ENCODE measurements at regions not wholly inside any gene's neighbourhood (a gene's known extent, or its start where the extent isn't known, plus 50 kb on each side); places are given as distances from the start of the nearest gene placed in this dataset.
A peak's percentile ranks its signal among the peaks of the same experiment; 100 is the strongest.
"Not testable (repeated sequence)": the region's sequence is repeated elsewhere in the genome, so short reads cannot be mapped to it uniquely, and the experiment has no call there.

DNA sequence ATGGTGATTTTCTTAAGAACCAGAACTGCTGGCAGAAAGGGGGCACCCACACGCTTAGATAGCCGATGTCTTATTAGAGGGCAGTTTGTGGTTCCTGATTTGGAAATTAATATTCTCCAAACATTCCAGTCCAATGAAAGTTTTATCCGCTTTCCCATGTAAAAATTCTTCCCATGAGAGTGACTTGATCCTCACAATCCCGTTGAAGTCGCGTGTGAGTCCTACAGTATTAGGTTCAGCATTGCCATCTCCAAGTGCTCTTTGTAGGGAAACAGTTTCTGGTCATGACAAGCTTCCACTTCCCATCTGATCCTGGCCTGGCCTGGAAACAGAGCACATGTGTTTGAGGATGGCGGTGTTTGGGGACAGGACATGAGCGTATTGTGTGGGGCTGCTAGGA is 176.9 kb downstream of the ADRA2C start:
- intact Hi-C loops (cut with DNase I); DNase-seq (ENCODE audit: low spot score): not testable (repeated sequence)

DNA sequence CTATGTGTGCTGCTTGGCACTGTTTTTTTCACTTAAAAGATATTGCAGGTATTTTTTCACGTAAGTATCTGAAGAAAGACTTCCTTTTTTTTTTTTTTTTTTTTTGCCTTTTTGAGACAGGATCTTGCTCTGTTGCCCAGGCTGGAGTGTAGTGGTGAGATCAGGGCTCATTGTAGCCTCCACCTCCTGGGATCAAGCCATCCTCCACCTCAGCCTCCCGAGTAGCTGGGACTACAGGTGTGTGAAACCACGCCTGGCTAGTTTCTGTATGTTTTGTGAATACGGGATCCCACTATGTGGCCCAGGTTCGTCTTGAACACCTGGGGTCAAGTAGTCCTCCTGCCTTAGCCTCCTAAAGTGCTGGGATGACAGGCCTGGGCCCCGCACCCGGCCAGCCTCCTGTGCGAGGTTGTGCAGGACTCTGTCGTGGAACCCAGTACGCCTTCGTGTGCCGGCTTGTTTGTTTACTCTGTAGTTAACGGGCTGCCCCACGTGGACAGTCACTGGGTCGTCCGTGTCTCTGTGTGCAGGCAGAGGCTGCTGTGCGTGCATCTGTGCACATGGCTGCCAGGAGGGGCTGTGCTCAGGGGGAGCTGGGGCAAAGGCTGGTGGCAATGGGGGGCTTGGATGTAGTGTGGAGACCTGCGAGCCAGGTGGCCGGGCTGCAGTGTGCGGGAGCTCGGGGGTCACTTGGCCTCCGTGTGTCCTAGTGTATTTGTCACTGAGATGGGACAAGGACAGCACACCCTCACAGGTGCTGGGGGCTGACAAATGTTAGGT is 179.5 kb downstream of the ADRA2C start:
- no peak for DNase-seq (ENCODE audit: low spot score)
- intact Hi-C loops (cut with DNase I), result no loop called here

DNA sequence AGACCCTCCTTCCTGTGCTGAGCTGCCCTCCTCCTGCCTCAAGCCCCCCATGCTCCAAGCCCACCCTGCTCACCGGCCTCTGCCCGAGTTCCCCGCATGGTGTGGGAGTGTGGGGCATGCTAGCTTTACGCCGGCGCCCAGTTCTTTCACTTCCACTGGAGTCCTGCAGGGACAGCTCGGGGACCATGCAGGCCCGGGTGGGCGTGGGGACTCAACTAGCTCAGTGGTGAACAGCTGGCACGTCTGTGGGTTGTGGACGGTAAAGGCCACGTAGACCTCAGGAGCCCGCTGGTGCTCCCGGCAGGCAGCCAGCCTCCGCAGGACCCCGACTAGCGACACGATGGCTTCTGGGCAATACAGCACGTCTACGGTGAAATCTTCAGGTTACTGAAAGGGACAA is 180.4 kb downstream of the ADRA2C start:
- intact Hi-C loops (cut with DNase I); DNase-seq (ENCODE audit: low spot score): not testable (repeated sequence)

DNA sequence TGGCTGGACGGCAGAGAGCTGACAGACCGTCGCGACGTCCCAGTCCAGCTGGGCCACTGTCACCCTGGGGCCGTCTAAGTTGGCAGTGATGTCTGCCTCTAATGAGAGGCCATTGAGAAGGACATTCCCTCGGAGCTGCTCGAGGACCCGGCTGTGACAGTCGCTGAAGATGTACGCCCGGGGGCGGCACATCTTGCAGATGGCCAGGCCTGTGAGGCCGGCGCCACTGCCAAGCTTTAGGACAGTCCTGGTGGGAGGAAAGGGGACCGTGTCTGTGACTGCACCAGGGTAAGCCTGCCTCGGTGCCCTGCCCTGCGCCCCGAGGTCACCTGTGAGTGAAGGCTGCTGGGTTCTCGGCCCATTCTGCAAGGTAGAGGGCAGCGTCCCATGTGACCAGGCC is 181.6 kb downstream of the ADRA2C start:
- DNase-seq (ENCODE audit: low spot score); intact Hi-C loops (cut with DNase I): not testable (repeated sequence)

DNA sequence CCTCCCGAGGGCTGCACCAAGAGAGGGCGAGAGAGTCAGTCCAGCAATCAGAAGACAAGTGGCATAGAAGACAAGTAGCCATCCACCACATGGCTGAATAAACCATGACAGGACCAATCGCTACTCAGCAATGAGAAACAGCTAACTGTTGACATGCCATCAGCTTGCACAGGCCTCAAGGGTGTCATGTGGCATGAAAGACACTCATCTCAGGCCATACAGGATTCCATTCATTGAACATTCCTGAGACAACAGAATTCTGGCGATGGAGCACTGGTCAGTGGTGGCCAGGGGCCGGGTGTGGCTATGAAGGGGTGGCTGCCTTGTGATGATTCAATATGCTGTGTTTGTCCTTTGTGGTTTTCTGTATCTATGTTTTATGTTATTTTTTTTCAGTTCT is 182.0 kb downstream of the ADRA2C start:
- DNase-seq (ENCODE audit: low spot score); intact Hi-C loops (cut with DNase I): not testable (repeated sequence)

DNA sequence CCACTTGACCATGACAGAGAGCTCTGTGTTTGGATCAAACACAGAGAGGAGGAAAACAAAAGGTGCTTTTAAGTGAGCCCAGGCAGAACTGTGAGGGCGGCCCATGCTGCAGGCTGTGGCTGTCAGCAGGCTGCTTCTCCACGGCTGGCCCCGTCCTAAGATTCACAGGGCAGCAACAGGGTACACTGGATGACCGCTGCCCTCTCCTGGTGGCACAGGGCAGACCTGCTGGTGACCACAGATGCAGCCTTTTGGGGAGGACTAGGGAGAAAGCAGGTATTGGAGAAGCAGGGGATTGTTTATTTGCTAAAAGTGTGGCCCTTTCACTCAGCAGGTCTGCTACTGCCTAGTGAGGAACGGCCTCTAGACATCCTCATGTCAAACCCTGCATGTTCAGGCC is 183.7 kb downstream of the ADRA2C start:
- not testable (repeated sequence) for DNase-seq (ENCODE audit: low spot score)
- intact Hi-C loops (cut with DNase I), result loop anchor here (10.0 kb wide), 1 partner anchor 875 kb away; the partner anchor contains the start of genes HTT and HTT-AS

DNA sequence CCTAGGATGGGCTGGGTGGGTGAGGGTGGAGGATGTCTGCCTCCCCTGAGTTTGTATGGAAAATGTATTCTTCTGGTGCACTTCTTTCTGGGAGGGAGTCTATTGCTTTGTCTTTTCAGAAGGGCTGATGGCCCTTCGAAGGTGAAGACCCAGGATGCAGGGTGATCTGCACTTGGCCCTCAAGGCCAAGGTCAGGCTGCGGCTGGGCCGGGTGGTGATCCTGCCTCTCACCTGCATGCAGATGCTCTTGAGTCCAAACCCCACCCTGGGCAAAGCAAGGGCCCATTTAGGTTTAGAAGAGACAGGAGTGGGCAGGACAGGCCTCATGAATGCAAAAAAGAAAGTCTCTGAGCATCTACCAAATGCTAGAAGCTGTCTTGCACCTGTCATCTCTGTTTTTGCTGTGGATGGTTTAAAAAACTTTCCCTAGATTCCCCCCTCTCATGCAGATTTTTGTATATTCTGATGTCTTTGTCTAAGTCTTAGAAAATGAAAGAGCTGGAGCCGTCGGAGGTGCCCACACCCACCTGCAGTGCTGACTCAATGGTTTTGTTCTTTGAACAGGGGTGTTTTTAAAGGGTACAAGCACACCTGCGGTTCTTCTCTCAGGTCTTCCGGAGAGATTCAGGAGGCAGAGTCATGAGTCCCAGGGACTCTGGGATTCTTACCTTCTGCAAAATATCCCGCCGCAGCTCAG is 186.4 kb downstream of the ADRA2C start:
- DNase-seq (ENCODE audit: low spot score), result not testable (repeated sequence)
- intact Hi-C loops (cut with DNase I), result loop anchor here (10.0 kb wide), 1 partner anchor 878 kb away; the partner anchor contains the start of genes HTT and HTT-AS

DNA sequence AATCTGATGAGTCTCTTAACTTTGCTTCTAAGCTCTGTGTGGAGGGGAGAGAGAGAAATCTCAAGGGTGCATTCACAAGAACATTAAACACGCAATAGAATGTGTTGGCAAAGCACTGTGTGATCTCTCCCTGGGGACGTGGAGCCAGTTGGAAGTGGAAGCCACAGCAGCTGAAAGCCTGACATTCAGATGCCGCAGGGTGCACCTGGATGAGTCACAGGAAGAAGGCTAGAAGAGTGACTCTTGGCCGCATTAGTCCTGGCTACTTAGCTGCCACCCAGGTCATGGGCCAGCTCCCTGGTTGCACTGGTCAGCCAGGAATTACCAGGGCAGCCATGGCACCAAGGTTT is 186.9 kb downstream of the ADRA2C start:
- DNase-seq (ENCODE audit: low spot score), result not testable (repeated sequence)
- intact Hi-C loops (cut with DNase I), result loop anchor here (10.0 kb wide), 1 partner anchor 878 kb away; the partner anchor contains the start of genes HTT and HTT-AS

DNA sequence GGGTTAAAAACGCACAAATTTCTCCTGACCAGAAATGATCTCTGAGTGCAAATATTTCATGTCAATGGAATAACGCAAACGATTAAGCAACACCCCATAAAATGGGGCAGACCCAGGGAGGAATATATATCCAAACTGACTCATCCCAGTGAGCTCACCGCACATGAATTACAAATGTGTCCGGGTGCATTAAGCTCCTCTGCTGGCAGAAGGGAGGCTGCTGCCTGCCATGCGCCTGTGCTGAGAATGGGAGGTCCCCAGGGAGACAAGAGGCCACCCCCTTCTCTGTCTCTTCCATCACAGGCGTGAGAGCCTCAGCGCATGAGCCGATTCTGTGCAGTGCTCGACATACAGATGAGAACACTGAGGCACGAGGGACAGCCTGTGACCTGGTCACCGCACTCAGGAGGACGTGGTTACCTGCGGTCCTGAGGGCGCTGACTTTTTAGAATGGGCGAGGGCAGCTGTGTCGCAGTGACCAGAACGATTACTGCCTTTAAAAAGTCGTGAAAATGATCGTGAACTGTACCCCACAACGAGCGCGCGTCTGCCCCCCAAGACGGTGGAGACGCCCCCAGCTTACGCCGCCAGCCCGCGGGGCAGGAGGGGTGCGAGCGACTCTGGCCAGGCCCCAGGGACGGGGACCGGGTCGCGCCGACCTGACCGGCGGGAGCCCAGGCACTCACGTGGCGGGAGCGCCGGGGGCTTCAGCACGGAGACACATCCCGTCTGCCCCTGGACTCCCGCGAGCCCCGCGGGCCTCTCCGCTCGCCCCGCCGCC is 188.5 kb downstream of the ADRA2C start:
- intact Hi-C loops (cut with DNase I), result loop anchor here (10.0 kb wide), 1 partner anchor 880 kb away; the partner anchor contains the start of genes HTT and HTT-AS
- not testable (repeated sequence) for DNase-seq (ENCODE audit: low spot score)

DNA sequence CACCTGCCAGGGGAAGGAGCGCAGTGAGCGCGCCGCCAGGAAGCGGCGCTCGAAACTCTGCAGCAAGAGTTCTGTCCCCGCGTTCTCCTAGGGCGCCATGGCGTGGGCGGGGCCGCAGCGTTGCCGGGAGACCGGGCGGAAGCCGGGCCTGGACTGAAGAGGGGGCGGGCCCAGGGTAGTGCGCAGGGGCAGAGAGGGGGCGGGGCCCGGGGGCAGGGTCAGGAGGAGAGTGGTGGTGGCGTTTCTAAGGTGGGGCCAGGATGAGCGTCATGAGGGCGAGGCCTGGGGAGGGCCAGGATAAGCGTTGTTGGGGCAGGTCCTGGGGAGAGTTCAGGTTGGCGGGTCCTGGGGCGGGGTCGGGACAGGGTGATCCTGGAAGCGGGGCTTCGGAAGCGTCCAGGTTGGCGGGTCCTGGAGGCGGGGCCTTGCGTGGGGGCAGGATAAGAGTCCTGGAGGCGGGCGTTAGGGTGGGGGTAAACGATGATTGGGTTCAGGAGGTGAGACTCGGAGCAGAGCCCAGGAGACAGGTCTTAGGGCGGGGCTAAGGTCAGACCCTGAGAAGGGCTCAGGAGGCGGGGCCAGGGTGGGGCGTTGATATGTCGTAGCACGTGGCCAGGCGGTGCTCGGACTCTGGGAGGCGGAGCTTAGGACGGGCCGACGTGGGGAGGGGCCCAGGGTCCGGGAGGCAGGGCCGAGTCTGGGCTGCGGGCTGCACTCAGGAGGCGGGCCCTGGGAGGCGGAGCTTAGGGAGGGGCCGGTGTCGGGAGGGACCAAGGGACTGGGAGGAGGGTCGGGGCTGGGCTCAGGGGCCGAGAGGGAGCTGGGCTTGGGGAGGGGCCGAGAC is 189.4 kb downstream of the ADRA2C start:
- intact Hi-C loops (cut with DNase I), result loop anchor here (10.0 kb wide), 1 partner anchor 881 kb away; the partner anchor contains the start of genes HTT and HTT-AS
- peak; percentile 99 for DNase-seq (ENCODE audit: low spot score)

DNA sequence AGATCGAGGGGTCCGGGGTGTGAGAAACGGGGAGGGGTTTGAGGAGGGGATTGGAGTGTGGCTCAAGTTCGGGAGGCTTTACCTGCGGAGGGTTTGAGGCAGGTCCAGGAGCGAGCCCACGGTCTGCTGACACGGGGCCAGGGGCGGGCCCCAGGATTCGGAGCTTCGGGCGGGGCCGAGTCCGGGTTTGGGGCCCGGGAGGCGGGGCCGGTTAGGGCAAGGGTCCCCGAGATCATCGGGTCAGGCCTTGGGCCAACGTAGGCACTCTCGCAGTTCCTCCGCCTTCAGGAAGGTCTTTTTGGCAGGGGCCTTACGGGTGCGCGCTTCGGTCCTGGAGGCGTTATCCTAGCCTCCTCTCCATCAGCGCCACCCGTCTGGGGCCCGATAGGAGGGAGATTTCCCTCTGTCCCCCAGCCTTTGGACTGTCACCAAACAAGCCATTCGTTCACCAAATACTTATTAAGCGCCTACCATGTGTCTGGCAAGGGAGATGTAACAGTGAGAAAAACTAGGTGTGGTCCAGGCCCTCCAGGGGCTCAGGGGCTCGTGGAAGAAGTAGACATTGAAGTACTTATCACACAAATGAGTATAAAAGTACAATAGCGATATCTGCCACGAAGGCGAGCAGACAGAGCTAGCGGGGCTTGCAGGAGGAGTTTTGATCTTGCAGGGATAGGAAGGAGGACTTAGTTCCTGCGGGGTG is 190.1 kb downstream of the ADRA2C start:
- intact Hi-C loops (cut with DNase I), result loop anchor here (10.0 kb wide), 1 partner anchor 882 kb away; the partner anchor contains the start of genes HTT and HTT-AS
- DNase-seq (ENCODE audit: low spot score), result not testable (repeated sequence)

DNA sequence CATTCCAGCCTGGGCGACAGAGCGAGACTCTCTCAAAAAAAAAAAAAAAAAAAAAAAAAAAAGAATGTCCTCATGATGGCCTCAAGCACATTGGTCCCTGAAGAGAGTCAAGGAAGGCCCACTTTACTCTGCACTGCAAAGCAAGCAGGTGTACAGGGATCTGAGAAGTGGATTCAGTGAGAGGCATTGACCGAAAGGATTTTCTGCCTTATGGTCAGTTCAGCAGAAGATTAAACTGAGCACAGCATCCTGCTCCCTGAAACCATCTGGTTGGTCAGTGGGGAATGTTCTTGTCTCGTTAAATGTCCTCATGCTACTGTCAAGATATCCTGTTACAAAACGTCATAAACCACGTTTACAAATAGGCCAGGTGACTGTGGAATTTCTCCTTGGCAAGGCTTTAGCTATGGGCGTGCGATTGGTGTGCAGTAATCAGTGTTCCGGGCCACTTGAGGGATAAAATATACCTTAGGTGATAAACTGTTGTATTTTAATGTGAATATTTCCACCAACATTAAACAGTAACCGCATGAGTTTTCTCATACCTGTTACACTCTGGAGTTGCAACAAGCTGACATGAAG is 195.0 kb downstream of the ADRA2C start:
- intact Hi-C loops (cut with DNase I); DNase-seq (ENCODE audit: low spot score): not testable (repeated sequence)

DNA sequence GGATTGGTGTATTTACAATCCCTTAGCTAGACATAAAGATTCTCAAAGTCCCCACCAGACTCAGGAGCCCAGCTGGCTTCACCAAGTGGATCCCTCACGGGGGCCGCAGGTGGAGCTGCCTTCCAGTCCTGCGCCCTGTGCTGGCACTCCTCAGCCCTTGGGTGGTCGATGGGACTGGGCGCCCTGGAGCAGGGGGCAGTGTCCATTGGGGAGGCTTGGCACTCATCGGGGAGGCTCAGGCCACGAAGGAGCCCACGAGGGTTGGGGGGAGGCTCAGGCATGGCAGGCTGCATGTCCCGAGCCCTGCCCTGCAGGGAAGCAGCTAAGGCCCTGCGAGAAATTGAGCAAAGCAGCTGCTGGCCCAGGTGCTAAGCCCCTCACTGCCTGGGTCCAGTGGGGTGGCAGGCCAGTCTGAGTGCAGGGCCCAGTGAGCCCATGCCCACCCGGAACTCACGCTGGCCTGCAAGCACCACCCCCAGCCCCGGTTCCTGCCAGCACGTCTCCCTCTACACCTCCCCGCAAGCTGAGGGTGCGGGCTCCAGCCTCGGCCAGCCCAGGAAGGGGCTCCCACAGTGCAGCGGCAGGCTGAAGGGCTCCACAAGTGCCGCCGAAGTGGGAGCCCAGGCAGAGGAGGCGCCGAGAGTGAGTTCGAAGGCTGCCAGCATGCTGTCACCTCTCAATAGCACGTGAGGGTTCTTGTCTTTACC is 198.5 kb downstream of the ADRA2C start:
- DNase-seq (ENCODE audit: low spot score); intact Hi-C loops (cut with DNase I): not testable (repeated sequence)

DNA sequence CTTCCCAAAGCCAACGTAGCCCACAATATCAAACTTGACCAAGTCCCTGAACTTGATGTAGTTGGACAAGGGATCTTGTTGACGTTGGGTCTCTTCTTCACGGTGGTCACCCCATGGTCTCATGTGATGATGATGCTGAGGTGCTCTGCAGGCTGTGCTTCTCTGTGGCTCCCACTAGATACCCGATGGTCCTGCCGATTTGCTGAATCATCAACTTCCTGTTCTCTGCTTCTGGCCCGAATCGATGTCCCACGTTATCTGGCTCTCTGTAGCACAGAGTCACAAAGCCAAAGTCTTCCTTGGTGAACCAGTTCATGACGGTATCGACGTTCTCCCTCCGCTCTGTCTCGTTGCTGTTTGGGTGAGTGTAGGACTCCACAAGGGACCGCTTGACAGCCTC is 201.0 kb downstream of the ADRA2C start:
- DNase-seq (ENCODE audit: low spot score); intact Hi-C loops (cut with DNase I): not testable (repeated sequence)

DNA sequence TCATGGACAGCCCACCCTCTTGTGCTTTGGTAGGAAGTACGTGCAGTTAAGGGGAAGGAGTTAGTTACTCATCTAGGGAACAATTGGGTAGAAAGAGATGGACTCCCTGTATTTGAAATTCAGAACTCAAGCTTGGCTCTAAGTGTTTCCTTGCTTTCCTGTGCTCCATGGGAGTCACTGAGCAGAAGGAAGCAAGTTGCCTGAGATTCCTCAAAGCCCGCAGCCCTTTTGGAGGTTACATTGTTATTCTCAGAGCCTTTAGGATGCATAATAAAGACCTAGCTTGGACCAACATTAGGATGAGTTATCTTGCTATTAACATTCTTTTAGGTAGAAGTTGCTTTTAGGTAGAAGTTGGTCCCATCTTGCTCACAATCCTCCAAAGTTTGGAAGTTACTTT is 206.4 kb downstream of the ADRA2C start:
- intact Hi-C loops (cut with DNase I); DNase-seq (ENCODE audit: low spot score): not testable (repeated sequence)

DNA sequence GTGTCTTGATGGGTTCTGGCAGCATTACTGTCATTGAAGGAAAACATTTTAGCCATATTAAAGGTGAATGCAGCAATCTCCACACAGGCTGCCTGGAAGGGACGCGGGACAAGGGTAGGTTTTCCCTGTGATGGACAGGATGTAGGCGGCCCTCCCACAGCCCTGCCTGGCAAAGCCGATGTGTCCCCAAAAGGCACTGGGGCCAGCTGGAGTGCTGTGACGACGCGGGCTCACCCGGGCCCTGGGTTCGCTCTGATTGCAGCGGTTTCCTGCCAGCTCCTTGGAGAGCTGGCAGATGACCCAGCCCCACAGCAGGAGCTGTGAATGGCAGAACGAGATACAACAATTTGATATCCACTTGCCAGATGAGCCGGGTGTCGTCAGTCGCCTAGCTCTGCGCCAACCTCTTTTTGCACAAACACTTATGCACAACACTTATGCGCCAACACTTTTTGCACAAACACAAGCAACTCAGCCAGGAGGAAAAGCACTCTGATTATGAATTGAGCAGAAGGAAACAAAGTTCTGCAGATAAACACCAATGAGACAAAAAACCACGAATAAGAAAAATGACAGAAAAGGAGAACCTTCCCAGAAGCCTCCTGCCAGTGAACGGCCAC is 207.5 kb downstream of the ADRA2C start:
- intact Hi-C loops (cut with DNase I); DNase-seq (ENCODE audit: low spot score): not testable (repeated sequence)
